ENCODE measurements at regions not wholly inside any gene's neighbourhood (a gene's known extent, or its start where the extent isn't known, plus 50 kb on each side); places are given as distances from the start of the nearest gene placed in this dataset.

DNA sequence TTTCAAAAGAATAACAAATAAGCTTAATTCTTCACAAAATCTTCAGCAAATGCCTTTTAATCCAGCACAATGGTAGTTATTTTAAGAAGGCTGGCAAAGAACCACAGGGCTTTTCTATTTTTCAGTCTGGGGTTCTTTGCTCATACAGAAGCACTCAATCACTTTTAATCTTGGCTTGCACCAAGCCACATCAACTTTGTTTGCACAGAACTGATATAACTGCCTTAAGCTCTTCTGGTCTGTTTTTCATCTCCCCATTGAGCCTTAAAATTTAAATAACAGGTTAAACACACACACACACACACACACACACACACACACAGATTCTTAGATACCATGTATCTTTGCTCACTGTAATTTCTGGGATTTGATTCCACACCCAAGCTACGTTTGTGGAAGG is 377.0 kb downstream of the GATA3 start:
- Mint-ChIP-seq H3K27ac (no peak overlapping the region), H3K4me1 (peaks cover 3% of the 10 kb centered on the region), H3K36me3 (ENCODE audit: low read depth) (no peaks in the 10 kb centered on the region), H3K9me3 (ENCODE audit: low read depth) (no peaks in the 10 kb centered on the region), H3K27me3 (peaks cover 5% of the 10 kb centered on the region), H3K4me3 (no peak overlapping the region)
- no peak for DNase-seq
- CTCF ChIA-PET: interaction anchor here (1.6 kb wide), 1 partner anchor 12 kb away, joined by 4 read pairs; no protein-coding TSS in a partner anchor
- POLR2A ChIA-PET: no interaction called here
- intact Hi-C loops (cut with DNase I, micrococcal nuclease): no loop called here
- no peak for ATAC-seq

DNA sequence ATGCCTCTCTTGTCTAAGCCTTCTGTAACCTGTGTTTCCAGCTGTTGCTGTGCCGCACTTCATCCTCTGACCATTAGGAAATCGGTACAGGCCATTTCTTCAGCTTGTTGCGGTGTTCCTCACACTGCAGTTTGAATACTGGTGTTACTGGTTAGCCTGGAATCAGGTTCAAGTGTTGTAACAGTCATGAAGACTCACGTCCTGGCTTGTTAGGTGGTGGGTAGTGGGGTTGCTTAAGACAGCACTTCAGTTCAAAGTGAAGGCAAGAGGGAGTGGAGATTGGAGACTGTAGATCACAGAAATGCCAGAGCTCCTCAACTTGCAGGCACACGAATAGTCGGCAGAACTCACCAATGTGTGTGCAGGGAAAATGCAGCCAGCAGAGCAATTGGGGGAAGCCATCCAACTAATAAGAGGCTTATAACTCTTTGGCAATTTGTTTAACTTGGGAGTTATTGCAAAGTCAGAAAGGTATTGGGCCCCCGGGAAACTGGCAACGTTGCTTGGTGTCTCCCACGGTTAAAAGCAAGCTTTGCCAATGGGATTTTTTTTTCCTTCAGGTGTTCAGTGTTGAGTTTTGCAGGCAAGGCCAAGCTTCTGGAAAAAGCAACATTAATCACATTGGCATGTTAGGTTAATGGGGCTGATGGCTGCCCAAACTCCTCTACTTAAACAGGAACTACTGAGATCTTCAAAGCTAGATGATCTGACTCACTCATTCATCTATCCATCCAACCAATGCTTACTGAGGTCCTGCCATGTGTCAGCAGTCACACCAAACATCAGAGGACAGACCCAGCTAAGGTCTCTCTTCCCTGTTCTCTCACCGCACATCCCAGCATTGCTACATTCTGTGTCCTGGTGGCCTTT is 380.9 kb downstream of the GATA3 start:
- intact Hi-C loops (cut with DNase I, micrococcal nuclease): no loop called here

DNA sequence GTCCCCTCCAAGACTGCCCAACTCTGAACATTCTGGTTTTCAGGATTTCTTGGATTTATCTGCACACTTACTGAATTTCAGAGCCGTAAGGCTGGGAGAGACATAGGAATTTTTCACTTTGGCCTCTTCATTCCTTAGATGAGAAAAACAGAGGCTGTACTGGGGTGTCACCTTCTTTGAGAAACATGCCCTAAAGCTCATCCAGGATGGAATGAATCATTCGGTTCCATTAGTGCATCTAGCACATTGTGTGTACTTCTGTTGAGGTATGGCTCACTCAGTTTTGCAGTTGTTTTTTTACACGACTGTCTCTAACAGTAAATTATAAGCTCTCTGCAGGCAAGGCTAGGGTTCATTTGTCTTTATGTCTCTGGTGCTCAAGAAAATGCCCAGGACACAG is 383.4 kb downstream of the GATA3 start:
- no peak for ATAC-seq
- Mint-ChIP-seq H3K27ac (no peak overlapping the region), H3K27me3 (no peaks in the 10 kb centered on the region), H3K4me1 (peaks cover 27% of the 10 kb centered on the region), H3K9me3 (ENCODE audit: low read depth) (no peaks in the 10 kb centered on the region), H3K4me3 (no peak overlapping the region), H3K36me3 (ENCODE audit: low read depth) (no peaks in the 10 kb centered on the region)
- POLR2A ChIA-PET: interaction anchor here (0.6 kb wide), 1 partner anchor 372 kb away, joined by 5 read pairs; no protein-coding TSS in a partner anchor
- intact Hi-C loops (cut with DNase I, micrococcal nuclease): no loop called here
- no peak for DNase-seq
- CTCF ChIA-PET: interaction anchor here (0.8 kb wide), 1 partner anchor 20 kb away, joined by 5 read pairs; no protein-coding TSS in a partner anchor

More for the DNA sequence above, 380.9 kb downstream of the GATA3 start:
- Mint-ChIP-seq H3K36me3 (ENCODE audit: low read depth) (no peaks in the 10 kb centered on the region), H3K9me3 (ENCODE audit: low read depth) (no peaks in the 10 kb centered on the region), H3K27ac (no peak overlapping the region), H3K4me1 (peaks cover 27% of the 10 kb centered on the region), H3K27me3 (peaks cover 5% of the 10 kb centered on the region), H3K4me3 (no peak overlapping the region)
- ATAC-seq (peak; percentile 51), DNase-seq (no peak)
- ChIA-PET CTCF (interaction anchor here (0.6 to 1.0 kb wide), 2 partner anchors 12 to 21 kb away, joined by 3 read pairs; no protein-coding TSS in a partner anchor), POLR2A (interaction anchor here (0.6 kb wide), 1 partner anchor 41 kb away, joined by 3 read pairs; no protein-coding TSS in a partner anchor)

DNA sequence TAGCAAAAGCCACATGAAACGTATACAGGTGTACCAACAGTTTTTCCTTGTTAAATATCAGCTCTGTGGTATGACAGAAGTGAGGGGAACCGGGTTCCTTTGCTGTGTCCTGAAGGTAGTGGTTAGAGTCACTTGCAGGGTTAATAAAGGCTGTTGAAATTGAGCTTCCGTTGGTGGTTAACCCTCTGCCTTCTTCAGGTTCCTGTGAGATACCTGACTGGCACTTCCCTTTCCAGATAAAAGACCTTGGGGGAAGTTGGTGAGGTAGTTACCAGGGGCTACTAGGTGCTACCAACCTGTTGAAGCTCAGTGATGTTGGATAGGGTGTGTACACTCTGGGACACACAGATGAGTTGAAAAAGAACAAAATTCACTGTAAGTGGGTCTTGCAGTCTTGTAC is 384.1 kb downstream of the GATA3 start:
- H3K27me3 Mint-ChIP-seq: no peaks in the 10 kb centered on the region
- H3K27ac Mint-ChIP-seq: no peak overlapping the region
- ChIA-PET CTCF (interaction anchor here (0.8 kb wide), 1 partner anchor 19 kb away, joined by 5 read pairs; no protein-coding TSS in a partner anchor), POLR2A (interaction anchor here (0.6 kb wide), 1 partner anchor 373 kb away, joined by 5 read pairs; no protein-coding TSS in a partner anchor)
- H3K4me3 Mint-ChIP-seq: no peak overlapping the region
- no peak for DNase-seq
- peaks cover 27% of the 10 kb centered on the region for H3K4me1 Mint-ChIP-seq
- no peaks in the 10 kb centered on the region for H3K36me3 Mint-ChIP-seq (ENCODE audit: low read depth)
- ATAC-seq: no peak
- intact Hi-C loops (cut with DNase I, micrococcal nuclease): no loop called here
- no peaks in the 10 kb centered on the region for H3K9me3 Mint-ChIP-seq (ENCODE audit: low read depth)

DNA sequence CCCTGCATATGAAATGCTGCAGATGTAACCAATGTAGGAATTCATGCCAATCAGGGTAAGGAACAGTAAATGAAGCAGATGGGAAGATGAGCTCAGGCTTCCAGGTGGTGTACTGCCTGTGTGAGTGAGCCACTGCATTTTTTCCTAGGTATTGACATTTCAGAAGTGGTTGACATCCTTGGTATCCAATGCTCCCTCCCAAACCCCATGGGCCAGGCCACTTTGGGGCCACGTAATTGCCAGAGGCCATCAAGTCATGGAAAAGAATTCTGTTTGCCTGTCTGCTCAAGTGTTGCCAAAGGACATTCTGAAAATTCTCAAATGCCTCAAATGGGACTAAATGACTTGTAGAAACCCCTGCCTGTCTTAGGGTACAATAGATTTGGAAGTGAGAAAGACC is 384.6 kb downstream of the GATA3 start:
- no peak for ATAC-seq
- H3K27ac Mint-ChIP-seq: no peak overlapping the region
- peaks cover 27% of the 10 kb centered on the region for H3K4me1 Mint-ChIP-seq
- ChIA-PET CTCF (no interaction called here), POLR2A (no interaction called here)
- DNase-seq: no peak
- H3K4me3 Mint-ChIP-seq: no peak overlapping the region
- H3K27me3 Mint-ChIP-seq: no peaks in the 10 kb centered on the region
- intact Hi-C loops (cut with DNase I, micrococcal nuclease): no loop called here
- H3K36me3 Mint-ChIP-seq (ENCODE audit: low read depth): no peaks in the 10 kb centered on the region
- H3K9me3 Mint-ChIP-seq (ENCODE audit: low read depth): no peaks in the 10 kb centered on the region

DNA sequence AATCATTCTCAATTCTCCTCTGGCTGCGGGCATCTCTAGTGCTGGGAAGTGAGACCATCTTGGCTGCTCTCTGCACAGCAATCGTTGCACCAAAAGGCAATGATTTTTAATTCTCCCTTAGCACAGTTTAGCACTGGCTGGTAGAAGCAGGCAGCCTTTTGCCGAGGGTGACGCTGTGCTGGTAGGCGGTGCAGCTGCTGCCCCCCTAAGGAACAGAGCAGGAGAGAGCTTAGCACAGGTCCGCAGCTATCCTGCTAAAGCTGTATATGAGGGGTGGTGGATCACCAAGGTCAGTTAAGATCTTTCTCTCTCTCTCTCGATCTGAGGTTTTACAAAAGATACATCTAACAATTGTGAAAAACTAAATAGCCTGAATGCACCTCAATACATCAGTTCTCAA is 390.1 kb downstream of the GATA3 start:
- intact Hi-C loops (cut with DNase I, micrococcal nuclease): no loop called here
- Mint-ChIP-seq H3K4me1 (peaks cover 4% of the 10 kb centered on the region), H3K4me3 (no peak overlapping the region), H3K36me3 (ENCODE audit: low read depth) (no peaks in the 10 kb centered on the region), H3K9me3 (ENCODE audit: low read depth) (no peaks in the 10 kb centered on the region), H3K27ac (no peak overlapping the region), H3K27me3 (no peaks in the 10 kb centered on the region)
- peak; percentile 54 for DNase-seq
- peak; percentile 77 for ATAC-seq
- CTCF ChIA-PET: interaction anchor here (0.7 to 0.9 kb wide), 2 partner anchors 12 to 384 kb away, joined by 3 to 4 read pairs; no protein-coding TSS in a partner anchor
- POLR2A ChIA-PET: no interaction called here

DNA sequence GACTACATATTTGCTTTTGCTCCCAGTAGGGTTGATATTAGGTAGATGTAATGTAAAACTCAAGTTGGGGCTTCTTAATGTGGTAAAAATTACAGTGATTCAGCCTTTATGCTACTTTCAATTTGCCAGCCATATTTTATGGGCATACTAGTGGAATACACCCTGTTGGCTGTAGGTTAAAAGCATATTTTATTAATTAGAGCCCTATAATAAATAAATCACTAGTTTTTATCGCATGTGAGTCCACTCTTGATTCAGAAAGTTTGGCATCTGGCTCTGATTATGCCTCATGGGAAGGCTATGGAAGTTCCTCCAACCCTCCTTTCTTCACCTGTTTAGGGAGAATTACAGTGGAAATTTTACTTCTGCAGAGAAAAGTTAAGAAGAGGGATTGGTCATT is 390.9 kb downstream of the GATA3 start:
- POLR2A ChIA-PET: no interaction called here
- Mint-ChIP-seq H3K4me3 (no peak overlapping the region), H3K36me3 (ENCODE audit: low read depth) (no peaks in the 10 kb centered on the region), H3K4me1 (peaks cover 4% of the 10 kb centered on the region), H3K27ac (no peak overlapping the region), H3K9me3 (ENCODE audit: low read depth) (no peaks in the 10 kb centered on the region), H3K27me3 (no peaks in the 10 kb centered on the region)
- intact Hi-C loops (cut with DNase I, micrococcal nuclease): no loop called here
- CTCF ChIA-PET: no interaction called here
- ATAC-seq: no peak
- DNase-seq: no peak

DNA sequence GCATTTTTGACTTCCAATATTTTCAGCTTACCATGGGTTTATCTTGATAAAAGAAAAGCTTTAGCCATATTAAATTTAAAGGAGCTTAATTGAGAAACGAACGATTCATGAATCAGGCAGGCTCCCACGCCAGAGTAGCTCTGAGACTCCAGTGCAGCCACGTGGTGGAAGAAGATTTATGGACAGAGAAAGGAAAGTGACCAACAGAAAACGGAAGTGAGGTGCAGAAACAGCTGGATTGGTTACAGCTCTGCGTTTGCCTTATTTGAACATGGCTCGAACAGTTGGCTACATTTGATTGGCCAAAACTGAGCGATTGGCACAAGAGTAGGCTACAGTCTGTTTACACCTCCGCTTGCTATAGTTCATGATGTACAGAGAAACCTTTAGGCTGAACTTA is 395.4 kb downstream of the GATA3 start:
- CTCF ChIA-PET: interaction anchor here (0.6 to 1.3 kb wide), 2 partner anchors 10 to 12 kb away, joined by 3 read pairs; no protein-coding TSS in a partner anchor
- intact Hi-C loops (cut with DNase I, micrococcal nuclease): no loop called here
- POLR2A ChIA-PET: no interaction called here
- no peak overlapping the region for H3K4me3 Mint-ChIP-seq
- no peaks in the 10 kb centered on the region for H3K9me3 Mint-ChIP-seq (ENCODE audit: low read depth)
- peaks cover 6% of the 10 kb centered on the region for H3K4me1 Mint-ChIP-seq
- DNase-seq (no peak), ATAC-seq (no peak)
- H3K36me3 Mint-ChIP-seq (ENCODE audit: low read depth): no peaks in the 10 kb centered on the region
- no peak overlapping the region for H3K27ac Mint-ChIP-seq
- peaks cover 4% of the 10 kb centered on the region for H3K27me3 Mint-ChIP-seq

DNA sequence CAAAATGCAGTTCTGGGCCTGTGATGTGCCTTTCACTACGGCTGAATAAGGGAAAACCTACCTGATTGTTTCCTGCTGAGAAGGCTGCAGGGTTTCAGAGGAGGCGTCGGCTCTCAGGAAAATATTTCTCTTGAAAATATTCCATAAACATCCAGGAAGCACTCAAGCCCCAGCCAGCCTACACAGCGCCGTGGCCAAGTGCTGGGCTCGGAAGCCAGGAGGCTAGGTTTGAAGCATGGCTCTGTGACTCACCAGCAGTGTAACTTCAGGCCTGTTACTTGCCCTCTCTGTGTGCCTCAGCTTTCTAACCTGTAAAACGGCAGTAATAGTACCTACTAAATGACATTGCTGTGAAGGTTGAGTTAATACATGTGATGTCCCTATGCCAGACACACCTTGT is 399.1 kb downstream of the GATA3 start:
- H3K4me1 Mint-ChIP-seq: peaks cover 6% of the 10 kb centered on the region
- ChIA-PET CTCF (no interaction called here), POLR2A (no interaction called here)
- peaks cover 4% of the 10 kb centered on the region for H3K27me3 Mint-ChIP-seq
- H3K9me3 Mint-ChIP-seq (ENCODE audit: low read depth): no peaks in the 10 kb centered on the region
- H3K4me3 Mint-ChIP-seq: no peak overlapping the region
- ATAC-seq (peak; percentile 47), DNase-seq (no peak)
- intact Hi-C loops (cut with DNase I, micrococcal nuclease): no loop called here
- no peak overlapping the region for H3K27ac Mint-ChIP-seq
- no peaks in the 10 kb centered on the region for H3K36me3 Mint-ChIP-seq (ENCODE audit: low read depth)

DNA sequence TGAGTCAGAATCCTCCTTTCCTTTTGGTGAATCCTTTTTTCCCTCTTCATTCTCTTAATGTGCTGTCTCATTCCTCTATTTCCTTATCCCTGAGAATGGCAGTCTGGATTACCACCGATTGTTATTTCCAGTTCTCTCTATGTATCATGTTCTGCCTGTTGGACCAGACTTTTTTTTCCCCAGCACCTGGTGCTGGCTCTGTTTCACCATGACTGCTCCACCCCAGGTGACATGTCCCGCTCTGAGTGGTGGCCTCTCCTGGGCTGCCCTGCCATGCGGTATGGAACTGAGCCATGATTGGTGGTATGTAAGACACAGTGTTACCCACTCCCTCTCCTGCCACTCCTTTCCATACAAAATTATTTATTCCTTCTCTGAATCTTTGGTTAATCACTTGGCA is 399.9 kb downstream of the GATA3 start:
- CTCF ChIA-PET: interaction anchor here (1.2 kb wide), 1 partner anchor 13 kb away, joined by 4 read pairs; no protein-coding TSS in a partner anchor

DNA sequence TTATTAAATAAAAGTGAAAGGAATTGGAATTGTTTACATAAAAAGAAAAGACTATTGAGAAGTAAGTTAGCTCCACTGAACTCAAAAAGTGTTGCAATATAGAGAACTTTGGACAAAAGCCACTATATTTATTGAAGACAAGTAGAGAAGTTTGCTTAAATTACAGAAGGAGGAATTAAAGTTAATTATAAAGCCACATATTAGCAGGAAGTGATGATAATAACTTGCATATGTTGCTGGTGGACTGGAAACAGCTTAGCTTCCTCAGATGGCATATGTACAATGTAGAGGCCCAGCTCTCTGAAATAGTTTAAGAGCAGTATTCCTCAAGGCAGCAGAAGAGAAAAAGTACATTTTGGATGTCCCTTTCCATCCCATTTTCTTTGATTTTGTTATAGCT is 400.7 kb downstream of the GATA3 start:
- H3K27me3 Mint-ChIP-seq: peaks cover 4% of the 10 kb centered on the region
- intact Hi-C loops (cut with DNase I, micrococcal nuclease): no loop called here
- peaks cover 6% of the 10 kb centered on the region for H3K4me1 Mint-ChIP-seq
- H3K9me3 Mint-ChIP-seq (ENCODE audit: low read depth): no peaks in the 10 kb centered on the region
- no peak overlapping the region for H3K4me3 Mint-ChIP-seq
- no peak overlapping the region for H3K27ac Mint-ChIP-seq
- ATAC-seq (no peak), DNase-seq (no peak)
- CTCF ChIA-PET: interaction anchor here (1.2 kb wide), 1 partner anchor 14 kb away, joined by 4 read pairs; no protein-coding TSS in a partner anchor
- POLR2A ChIA-PET: no interaction called here
- H3K36me3 Mint-ChIP-seq (ENCODE audit: low read depth): no peaks in the 10 kb centered on the region

More for the DNA sequence above, 399.9 kb downstream of the GATA3 start:
- Mint-ChIP-seq H3K27me3 (peaks cover 4% of the 10 kb centered on the region), H3K27ac (no peak overlapping the region), H3K4me1 (peaks cover 6% of the 10 kb centered on the region), H3K9me3 (ENCODE audit: low read depth) (no peaks in the 10 kb centered on the region), H3K36me3 (ENCODE audit: low read depth) (no peaks in the 10 kb centered on the region), H3K4me3 (no peak overlapping the region)
- POLR2A ChIA-PET: no interaction called here
- ATAC-seq (no peak), DNase-seq (no peak)
- intact Hi-C loops (cut with DNase I, micrococcal nuclease): no loop called here

DNA sequence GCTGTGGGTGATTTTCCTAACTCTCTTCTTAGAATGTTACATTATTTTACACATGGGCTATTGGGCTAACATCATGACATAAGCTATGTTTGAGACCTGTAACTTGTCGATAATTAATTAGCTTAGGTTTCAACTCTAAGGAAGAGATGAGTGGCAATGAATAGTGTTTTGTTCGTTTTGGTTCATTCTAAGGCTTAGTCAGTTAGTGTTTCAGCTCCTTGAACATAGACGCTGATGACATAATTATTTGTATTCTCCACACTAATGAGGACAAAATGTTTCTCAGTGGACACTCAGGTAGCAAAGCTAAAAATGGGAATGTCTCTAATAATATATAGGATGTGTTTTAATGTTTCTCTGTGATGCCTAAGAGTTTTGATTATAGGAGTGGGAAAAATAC is 401.9 kb downstream of the GATA3 start:
- intact Hi-C loops (cut with DNase I, micrococcal nuclease): no loop called here
- no peak overlapping the region for H3K4me3 Mint-ChIP-seq
- H3K4me1 Mint-ChIP-seq: peaks cover 6% of the 10 kb centered on the region
- H3K27me3 Mint-ChIP-seq: peaks cover 4% of the 10 kb centered on the region
- DNase-seq (no peak), ATAC-seq (no peak)
- ChIA-PET CTCF (interaction anchor here (0.6 kb wide), 2 partner anchors 10 to 21 kb away, joined by 3 read pairs; no protein-coding TSS in a partner anchor), POLR2A (no interaction called here)
- H3K9me3 Mint-ChIP-seq (ENCODE audit: low read depth): no peaks in the 10 kb centered on the region
- H3K36me3 Mint-ChIP-seq (ENCODE audit: low read depth): no peaks in the 10 kb centered on the region
- no peak overlapping the region for H3K27ac Mint-ChIP-seq
